HEK293 (cell line): ENCODE measurements at regions not wholly inside any gene's neighbourhood (a gene's known extent, or its start where the extent isn't known, plus 50 kb on each side); places are given as distances from the start of the nearest gene placed in this dataset.

Source experiments
- CTCF ChIA-PET: fragments of 350-600 bp; formaldehyde crosslinking; extraction: SDS; loops from one replicate; lab custom pipeline; 2021; ENCODE audit warnings: antibody characterized with exemption; lab: Yijun Ruan, JAX
- POLR2A ChIA-PET: fragments of 300-600 bp; formaldehyde crosslinking; extraction: SDS; loops from one replicate; lab custom pipeline; 2020; ENCODE audit warnings: antibody characterized with exemption, inconsistent platforms; lab: Yijun Ruan, JAX
- H3K27ac ChIP-seq: fragments of 200-500 bp; sonication (Bioruptor generic); 2 replicates; pipeline ENCODE4 v1.5.1; 2014; ENCODE audit warnings: low read depth, low read length, control low read depth, inconsistent platforms; ENCODE audit errors: extremely low read depth
- H3K36me3 ChIP-seq, 2 experiments: fragments of 200-500 bp in 1 of 2; sonication (Bioruptor generic) in 1 of 2; 1 replicate in 1 of 2; 2 replicates in 1 of 2; pipeline ENCODE4 v1.5.1; 2014 to 2017; ENCODE audit warnings: inconsistent platforms in 2 of 2, low read length in 2 of 2; ENCODE audit not compliant: control insufficient read depth in 2 of 2, insufficient read depth in 1 of 2
- H3K4me1 ChIP-seq: fragments of 200-500 bp; sonication (Bioruptor generic); 2 replicates; pipeline ENCODE4 v1.5.1; 2014; ENCODE audit warnings: mild to moderate bottlenecking, low read length, inconsistent platforms; ENCODE audit not compliant: control insufficient read depth, insufficient read depth
- H3K4me3 ChIP-seq: 2 replicates; pipeline ENCODE4 v1.5.1; 2011; ENCODE audit warnings: low read depth, mild to moderate bottlenecking, control low read depth, low read length, moderate library complexity
- H3K9me3 ChIP-seq: fragments of 200-500 bp; sonication (Bioruptor generic); 2 replicates; pipeline ENCODE4 v1.5.1; 2014; ENCODE audit warnings: low read depth, low read length, inconsistent platforms; ENCODE audit not compliant: control insufficient read depth, insufficient read depth
- EGR2 ChIP-seq: fragments of 450-650 bp; formaldehyde crosslinking; IDR thresholded peaks from 2 replicates; pipeline ENCODE4 v1.5.1; 2016; ENCODE audit warnings: low read depth, missing biosample characterization, missing genetic modification characterization
- ELK4 ChIP-seq: IDR thresholded peaks from 2 replicates; pipeline ENCODE4 v1.6.1; 2011; ENCODE audit warnings: mild to moderate bottlenecking, low read depth, low read length, borderline replicate concordance
- GLI2 ChIP-seq: fragments of 450-650 bp; formaldehyde crosslinking; IDR thresholded peaks from 2 replicates; pipeline ENCODE4; 2017; ENCODE audit warnings: missing biosample characterization, missing genetic modification characterization, low read depth, borderline replicate concordance
- GLIS1 ChIP-seq: fragments of 450-650 bp; formaldehyde crosslinking; IDR thresholded peaks from 2 replicates; pipeline ENCODE4 v1.5.1; 2016; ENCODE audit warnings: missing biosample characterization, missing genetic modification characterization
- HOXD13 ChIP-seq: sonication (generic); formaldehyde crosslinking; IDR thresholded peaks from 2 replicates; pipeline ENCODE4 v1.8.0; 2022; ENCODE audit warnings: missing genetic modification reagents, borderline replicate concordance
- ZBTB10 ChIP-seq: fragments of 450-650 bp; formaldehyde crosslinking; IDR thresholded peaks from 2 replicates; pipeline ENCODE4 v1.5.1; 2016; ENCODE audit warnings: missing biosample characterization, missing genetic modification characterization
- ZFP3 ChIP-seq: fragments of 450-650 bp; formaldehyde crosslinking; IDR thresholded peaks from 2 replicates; pipeline ENCODE4 v1.5.1; 2016; ENCODE audit warnings: low read depth, missing biosample characterization, missing genetic modification characterization
- ZFP41 ChIP-seq: fragments of 450-650 bp; formaldehyde crosslinking; IDR thresholded peaks from 2 replicates; pipeline ENCODE4 v1.5.1; 2016; ENCODE audit warnings: missing biosample characterization, missing genetic modification characterization, borderline replicate concordance
- ZIC2 ChIP-seq: fragments of 450-650 bp; formaldehyde crosslinking; IDR thresholded peaks from 2 replicates; pipeline ENCODE4 v1.5.1; 2016; ENCODE audit warnings: missing biosample characterization, missing genetic modification characterization
- ZNF18 ChIP-seq: fragments of 450-650 bp; formaldehyde crosslinking; IDR thresholded peaks from 2 replicates; pipeline ENCODE4 v1.5.1; 2016; ENCODE audit warnings: missing biosample characterization, missing genetic modification characterization
- ZNF214 ChIP-seq: fragments of 450-650 bp; formaldehyde crosslinking; IDR thresholded peaks from 2 replicates; pipeline ENCODE4 v1.5.1; 2017; ENCODE audit warnings: missing biosample characterization, mild to moderate bottlenecking, missing genetic modification characterization, borderline replicate concordance
- ZNF266 ChIP-seq: fragments of 450-650 bp; formaldehyde crosslinking; IDR thresholded peaks from 2 replicates; pipeline ENCODE4 v1.5.1; 2016; ENCODE audit warnings: missing biosample characterization, missing genetic modification characterization, low read depth
- ZNF341 ChIP-seq: fragments of 450-650 bp; formaldehyde crosslinking; IDR thresholded peaks from 2 replicates; pipeline ENCODE4; 2016; ENCODE audit warnings: low read depth, missing biosample characterization, missing genetic modification characterization
- ZNF37A ChIP-seq: fragments of 450-650 bp; IDR thresholded peaks from 2 replicates; pipeline ENCODE4 v1.5.1; 2018; ENCODE audit warnings: missing biosample characterization, missing genetic modification characterization
- ZNF488 ChIP-seq: fragments of 450-650 bp; formaldehyde crosslinking; IDR thresholded peaks from 2 replicates; pipeline ENCODE4 v1.5.1; 2016; ENCODE audit warnings: missing biosample characterization, missing genetic modification characterization
- ZNF501 ChIP-seq: fragments of 450-650 bp; formaldehyde crosslinking; IDR thresholded peaks from 2 replicates; pipeline ENCODE4 v1.5.1; 2016; ENCODE audit warnings: missing biosample characterization, missing genetic modification characterization
- ZNF558 ChIP-seq: fragments of 450-650 bp; formaldehyde crosslinking; IDR thresholded peaks from 2 replicates; pipeline ENCODE4 v1.5.1; 2016; ENCODE audit warnings: missing biosample characterization, missing genetic modification characterization
- ZNF768 ChIP-seq: fragments of 450-650 bp; formaldehyde crosslinking; IDR thresholded peaks from 2 replicates; pipeline ENCODE4 v1.5.1; 2018; ENCODE audit warnings: missing biosample characterization, mild to moderate bottlenecking, missing genetic modification characterization
- ZNF837 ChIP-seq: fragments of 450-650 bp; formaldehyde crosslinking; IDR thresholded peaks from 2 replicates; pipeline ENCODE4 v1.5.1; 2016; ENCODE audit warnings: missing biosample characterization, missing genetic modification characterization
- ZXDB ChIP-seq: fragments of 450-650 bp; formaldehyde crosslinking; IDR thresholded peaks from 2 replicates; pipeline ENCODE4 v1.5.1; 2016; ENCODE audit warnings: missing biosample characterization, missing genetic modification characterization

GRCh38 chr11:112760396-112761059 lies 200.7 kb upstream of the NCAM1 start:
- Histone ChIP-seq H3K27ac (no peak overlapping the region), H3K4me3 (no peak overlapping the region)
- TF ChIP-seq ZNF837 (no peak), ZNF501 (tag by site-specific recombination) (no peak), ZNF214 (tag by site-specific recombination) (no peak), ZXDB (tag by site-specific recombination) (no peak), ZNF341 (tag by site-specific recombination) (no peak), ZFP3 (tag by site-specific recombination) (no peak), ELK4 (no peak), ZNF37A (no peak), HOXD13 (CRISPR knock-in tag) (no peak), ZNF488 (tag by site-specific recombination) (no peak), EGR2 (tag by site-specific recombination) (no peak)
- TF ChIP-seq, all 188 proteins: peak for 0
- Histone ChIP-seq H3K36me3 (no peaks in the 10 kb centered on the region), H3K4me1 (no peaks in the 10 kb centered on the region), H3K9me3 (no peaks in the 10 kb centered on the region)
- CTCF ChIA-PET = no interaction called here
- POLR2A ChIA-PET = no interaction called here

DNA sequence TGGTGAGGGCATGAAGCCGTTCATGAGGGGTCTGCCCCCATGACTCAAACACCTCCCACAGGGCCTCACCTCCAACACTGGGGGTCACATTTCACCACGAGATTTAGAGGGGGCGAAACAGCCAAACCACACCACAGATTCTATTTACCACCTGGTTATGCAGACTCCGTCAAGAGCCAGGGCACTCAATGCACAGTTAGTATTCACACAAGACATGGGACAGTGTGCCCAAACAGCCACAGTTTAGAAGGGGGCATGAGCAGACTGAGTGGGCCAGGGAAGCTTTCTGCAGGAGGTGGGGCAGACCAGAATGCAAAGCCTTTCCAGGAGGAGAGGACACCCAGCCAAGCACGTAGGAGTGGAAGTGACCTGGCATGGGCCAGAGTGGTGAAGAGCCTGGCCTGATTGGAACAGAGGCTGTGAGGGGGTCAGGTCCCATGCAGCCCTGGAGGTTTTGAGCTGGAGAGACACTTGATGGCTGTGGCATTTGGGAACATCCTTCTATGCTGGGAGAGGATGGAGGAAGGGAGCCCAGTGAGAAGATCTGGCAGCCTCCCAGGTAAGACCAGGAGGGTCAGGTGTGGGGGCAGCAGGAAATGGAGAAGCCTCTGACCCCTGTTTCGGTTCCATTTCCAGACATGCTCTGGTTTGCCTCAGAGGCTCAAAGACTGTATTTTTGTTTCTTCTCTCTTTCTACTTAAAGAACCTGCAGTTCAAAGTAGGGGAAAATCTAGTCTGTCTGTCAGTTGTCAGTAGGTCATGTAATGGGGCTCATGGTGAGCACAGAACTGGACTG lies 199.1 kb upstream of the NCAM1 start:
- H3K4me1 ChIP-seq = no peaks in the 10 kb centered on the region
- CTCF ChIA-PET = interaction anchor here (0.9 kb wide), 1 partner anchor 28 kb away, joined by 3 read pairs; no protein-coding TSS in a partner anchor
- POLR2A ChIA-PET = no interaction called here

More for the DNA sequence above, 199.1 kb upstream of the NCAM1 start:
- Histone ChIP-seq H3K4me3 (no peak overlapping the region), H3K27ac (no peak overlapping the region), H3K36me3 (no peaks in the 10 kb centered on the region), H3K9me3 (no peaks in the 10 kb centered on the region)
- TF ChIP-seq ZNF18 (tag by site-specific recombination) (no peak), GLI2 (tag by site-specific recombination) (no peak), ZNF768 (tag by site-specific recombination) (no peak), GLIS1 (tag by site-specific recombination) (no peak), ZNF266 (tag by site-specific recombination) (no peak), ZFP41 (tag by site-specific recombination) (no peak), ZBTB10 (tag by site-specific recombination) (no peak), ZNF558 (tag by site-specific recombination) (no peak), ZIC2 (tag by site-specific recombination) (no peak)
